Upper lobe of left lung (tissue), 6 donors: ENCODE measurements at regions not wholly inside any gene's neighbourhood (a gene's known extent, or its start where the extent isn't known, plus 50 kb on each side); places are given as distances from the start of the nearest gene placed in this dataset.

ENCODE experiments used
- ATAC-seq, 2 donors: fragments of 200-7000 bp; cut with Tn5 transposase; one replicate each; pipeline ENCODE4 v1.9.1; 2022; ENCODE audit warnings: mild to moderate bottlenecking in 2 of 2, moderate library complexity in 2 of 2; ENCODE audit not compliant: low FRiP score in 2 of 2
- DNase-seq, 2 donors: peaks; one replicate each; pipeline ENCODE4 v3.0.0-alpha.2; 2019 to 2020
- H3K27ac ChIP-seq, 4 donors: fragments of 200-600 bp; sonication (generic); one replicate each; pipeline ENCODE4 v1.5.1; 2016 to 2019
- H3K27me3 ChIP-seq, 4 donors: fragments of 200-600 bp; sonication (generic); one replicate each; pipeline ENCODE4 v1.5.1; 2017 to 2019
- H3K36me3 ChIP-seq, 4 donors: fragments of 200-600 bp; sonication (generic); one replicate each; pipeline ENCODE4 v1.5.1; 2016 to 2019
- H3K4me1 ChIP-seq, 4 donors: fragments of 200-600 bp; sonication (generic); one replicate each; pipeline ENCODE4 v1.5.1; 2018 to 2019
- H3K4me3 ChIP-seq, 4 donors: fragments of 200-600 bp; sonication (generic); one replicate each; pipeline ENCODE4 v1.5.1; 2017 to 2019; ENCODE audit warnings: mild to moderate bottlenecking in 2 of 4, moderate library complexity in 1 of 4
- H3K9me3 ChIP-seq, 4 donors: fragments of 200-600 bp; sonication (generic); one replicate each; pipeline ENCODE4 v1.5.1; 2018 to 2019
- EP300 ChIP-seq, 4 donors: sonication (generic); formaldehyde crosslinking; IDR thresholded peaks; one replicate each; pipeline ENCODE4 v1.5.1; 2017; ENCODE audit warnings: antibody characterized with exemption in 4 of 4, control low read depth in 2 of 4
- POLR2A ChIP-seq, 4 donors: fragments of 450-650 bp; IDR thresholded peaks; one replicate each; pipeline ENCODE4 v1.5.1; 2016 to 2017; ENCODE audit warnings: antibody characterized with exemption in 4 of 4, mild to moderate bottlenecking in 2 of 4
- POLR2AphosphoS5 ChIP-seq, 2 donors: sonication (generic); formaldehyde crosslinking; IDR thresholded peaks; one replicate each; pipeline ENCODE4 v1.5.1; 2017; ENCODE audit warnings: antibody characterized with exemption in 2 of 2
- WGBS, 2 donors: methylation state at CpG; one replicate each; pipeline ENCODE4 v1.1.5; 2017 to 2018; 5-methylcytosine and 5-hydroxymethylcytosine counted together
- TF ChIP-seq, protein P1 (sequence below), 6 experiments: fragments of 450-650 bp in 4 of 6; fragments of 200-600 bp in 2 of 6; sonication (generic) in 2 of 6; IDR thresholded peaks; one replicate each; pipeline ENCODE4 v1.5.1; 2016 to 2019; ENCODE audit warnings: antibody characterized with exemption in 6 of 6
- donor health status: DM: no; HTN: no; CAD: no; lungs with moderate emphysema.
- donor health status: DM: no; HTN: yes; CAD: no; lungs with severe emphysema.

DNA sequence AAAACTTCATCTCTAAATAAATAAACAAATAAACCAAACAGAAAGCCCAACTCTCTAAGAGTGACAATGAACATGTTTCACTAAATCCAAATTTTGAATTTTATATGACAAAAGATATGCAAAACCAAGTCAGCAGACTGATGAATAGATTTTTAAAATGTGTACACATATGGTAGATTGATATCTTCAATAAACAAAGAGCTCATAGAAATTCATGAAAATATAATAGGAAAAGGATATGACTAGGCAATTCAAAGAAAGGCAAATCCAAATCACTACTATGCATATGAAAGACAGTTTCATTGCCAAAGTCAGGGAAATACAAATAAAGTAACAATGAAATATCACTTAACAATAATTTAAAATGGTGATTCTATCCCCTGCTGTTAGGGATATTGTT is 63.7 kb upstream of the NBEA start:
- no peak overlapping the region for H3K27ac ChIP-seq
- DNase-seq (no peak), ATAC-seq (no peak)
- H3K36me3 ChIP-seq = no peaks in the 10 kb centered on the region
- TF ChIP-seq EP300 (IDR thresholded peaks at IDR 0.05) = no peak
- no peak for TF ChIP-seq POLR2AphosphoS5 (IDR thresholded peaks at IDR 0.05)
- TF ChIP-seq POLR2A (IDR thresholded peaks at IDR 0.05) = no peak
- TF ChIP-seq, protein P1, sequence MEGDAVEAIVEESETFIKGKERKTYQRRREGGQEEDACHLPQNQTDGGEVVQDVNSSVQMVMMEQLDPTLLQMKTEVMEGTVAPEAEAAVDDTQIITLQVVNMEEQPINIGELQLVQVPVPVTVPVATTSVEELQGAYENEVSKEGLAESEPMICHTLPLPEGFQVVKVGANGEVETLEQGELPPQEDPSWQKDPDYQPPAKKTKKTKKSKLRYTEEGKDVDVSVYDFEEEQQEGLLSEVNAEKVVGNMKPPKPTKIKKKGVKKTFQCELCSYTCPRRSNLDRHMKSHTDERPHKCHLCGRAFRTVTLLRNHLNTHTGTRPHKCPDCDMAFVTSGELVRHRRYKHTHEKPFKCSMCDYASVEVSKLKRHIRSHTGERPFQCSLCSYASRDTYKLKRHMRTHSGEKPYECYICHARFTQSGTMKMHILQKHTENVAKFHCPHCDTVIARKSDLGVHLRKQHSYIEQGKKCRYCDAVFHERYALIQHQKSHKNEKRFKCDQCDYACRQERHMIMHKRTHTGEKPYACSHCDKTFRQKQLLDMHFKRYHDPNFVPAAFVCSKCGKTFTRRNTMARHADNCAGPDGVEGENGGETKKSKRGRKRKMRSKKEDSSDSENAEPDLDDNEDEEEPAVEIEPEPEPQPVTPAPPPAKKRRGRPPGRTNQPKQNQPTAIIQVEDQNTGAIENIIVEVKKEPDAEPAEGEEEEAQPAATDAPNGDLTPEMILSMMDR (IDR thresholded peaks at IDR 0.05) = no peak
- H3K27me3 ChIP-seq = no peaks in the 10 kb centered on the region
- H3K4me3 ChIP-seq = no peak overlapping the region
- H3K4me1 ChIP-seq = no peaks in the 10 kb centered on the region
- H3K9me3 ChIP-seq = no peaks in the 10 kb centered on the region

GRCh38 chr13:34879851-34880250 is 62.2 kb upstream of the NBEA start:
- no peak for TF ChIP-seq POLR2A (IDR thresholded peaks at IDR 0.05)
- Histone ChIP-seq H3K27me3 (no peaks in the 10 kb centered on the region), H3K4me3 (no peak overlapping the region), H3K4me1 (no peaks in the 10 kb centered on the region), H3K27ac (no peak overlapping the region), H3K9me3 (no peaks in the 10 kb centered on the region), H3K36me3 (no peaks in the 10 kb centered on the region)
- DNase-seq (no peak), ATAC-seq (no peak)
- 20 to 81% methylated on average over 1 of the region's 1 CpG for WGBS, 2 donors

- no peaks in the 10 kb centered on the region for H3K27me3 ChIP-seq
- no peaks in the 10 kb centered on the region for H3K36me3 ChIP-seq
- ATAC-seq (no peak), DNase-seq (no peak)
- no peak for TF ChIP-seq EP300 (IDR thresholded peaks at IDR 0.05)
- TF ChIP-seq, protein P1 (IDR thresholded peaks at IDR 0.05) = no peak
- no peak for TF ChIP-seq POLR2A (IDR thresholded peaks at IDR 0.05)
- no peak for TF ChIP-seq POLR2AphosphoS5 (IDR thresholded peaks at IDR 0.05)
- WGBS, 2 donors = 84 to 90% methylated on average over 2 of the region's 2 CpGs
- no peak overlapping the region for H3K4me3 ChIP-seq
- H3K9me3 ChIP-seq = no peaks in the 10 kb centered on the region
- H3K4me1 ChIP-seq = no peaks in the 10 kb centered on the region
- no peak overlapping the region for H3K27ac ChIP-seq
Observed at GRCh38 chr13:34881494-34881893, 60.6 kb upstream of the NBEA start.

GRCh38 chr13:34883396-34883795 is 58.7 kb upstream of the NBEA start:
- 65 to 67% methylated on average over 6 of the region's 6 CpGs for WGBS, 2 donors
- ATAC-seq (no peak), DNase-seq (peak in 1 of 2 donors; percentile 11)
- no peak overlapping the region for H3K27ac ChIP-seq
- TF ChIP-seq POLR2A (IDR thresholded peaks at IDR 0.05) (no peak), EP300 (IDR thresholded peaks at IDR 0.05) (no peak), POLR2AphosphoS5 (IDR thresholded peaks at IDR 0.05) (no peak)
- TF ChIP-seq, protein P1 (IDR thresholded peaks at IDR 0.05) = no peak
- H3K4me1 ChIP-seq = no peaks in the 10 kb centered on the region
- H3K27me3 ChIP-seq = no peaks in the 10 kb centered on the region
- H3K36me3 ChIP-seq = no peaks in the 10 kb centered on the region
- H3K4me3 ChIP-seq = no peak overlapping the region
- no peaks in the 10 kb centered on the region for H3K9me3 ChIP-seq

- DNase-seq (no peak), ATAC-seq (no peak)
- H3K4me1 ChIP-seq = no peaks in the 10 kb centered on the region
- H3K4me3 ChIP-seq = no peak overlapping the region
- no peak overlapping the region for H3K27ac ChIP-seq
- WGBS, 2 donors = 39 to 70% methylated on average over 2 of the region's 2 CpGs
- no peaks in the 10 kb centered on the region for H3K27me3 ChIP-seq
- H3K9me3 ChIP-seq = no peaks in the 10 kb centered on the region
- no peaks in the 10 kb centered on the region for H3K36me3 ChIP-seq
- no peak for TF ChIP-seq POLR2A (IDR thresholded peaks at IDR 0.05)
- TF ChIP-seq POLR2AphosphoS5 (IDR thresholded peaks at IDR 0.05) = no peak
- TF ChIP-seq EP300 (IDR thresholded peaks at IDR 0.05) = no peak
- TF ChIP-seq, protein P1 (IDR thresholded peaks at IDR 0.05) = no peak
Observed at GRCh38 chr13:34884366-34884765, 57.7 kb upstream of the NBEA start.
